ENCODE measurements at regions not wholly inside any gene's neighbourhood (a gene's known extent, or its start where the extent isn't known, plus 50 kb on each side); places are given as distances from the start of the nearest gene placed in this dataset.
"Not testable (repeated sequence)": the region's sequence is repeated elsewhere in the genome, so short reads cannot be mapped to it uniquely, and the experiment has no call there.

GRCh38 chr13:78867655-78868054, 208.7 kb upstream of the OBI1 start:
- DNase-seq (ENCODE audit: low spot score): no peak

GRCh38 chr13:78866076-78866475, 207.1 kb upstream of the OBI1 start:
- DNase-seq (ENCODE audit: low spot score): not testable (repeated sequence)

GRCh38 chr13:78862446-78862845, 203.5 kb upstream of the OBI1 start:
- no peak for DNase-seq (ENCODE audit: low spot score)

GRCh38 chr13:78852709-78853108, 193.8 kb upstream of the OBI1 start:
- no peak for DNase-seq (ENCODE audit: low spot score)

- DNase-seq (ENCODE audit: low spot score): no peak
These were observed 186.9 kb upstream of the OBI1 start for GRCh38 chr13:78845656-78846365.

GRCh38 chr13:78844106-78844505, 185.2 kb upstream of the OBI1 start:
- DNase-seq (ENCODE audit: low spot score): no peak

GRCh38 chr13:78841358-78841963, 182.5 kb upstream of the OBI1 start:
- DNase-seq (ENCODE audit: low spot score): no peak

GRCh38 chr13:78836238-78836784, 177.4 kb upstream of the OBI1 start:
- DNase-seq (ENCODE audit: low spot score): no peak

GRCh38 chr13:78832461-78832860, 173.5 kb upstream of the OBI1 start:
- no peak for DNase-seq (ENCODE audit: low spot score)

GRCh38 chr13:78830508-78830907, 171.6 kb upstream of the OBI1 start:
- DNase-seq (ENCODE audit: low spot score): no peak

GRCh38 chr13:78829821-78830220, 170.9 kb upstream of the OBI1 start:
- DNase-seq (ENCODE audit: low spot score): no peak

GRCh38 chr13:78827471-78827870, 168.5 kb upstream of the OBI1 start:
- DNase-seq (ENCODE audit: low spot score): no peak

- DNase-seq (ENCODE audit: low spot score): no peak
These were observed 168.0 kb upstream of the OBI1 start for GRCh38 chr13:78826936-78827335.

- no peak for DNase-seq (ENCODE audit: low spot score)
These were observed 167.4 kb upstream of the OBI1 start for GRCh38 chr13:78826312-78826711.

- no peak for DNase-seq (ENCODE audit: low spot score)
These were observed 161.6 kb upstream of the OBI1 start for GRCh38 chr13:78820541-78820940.

- no peak for DNase-seq (ENCODE audit: low spot score)
These were observed 157.6 kb upstream of the OBI1 start for GRCh38 chr13:78816592-78816991.

- DNase-seq (ENCODE audit: low spot score): no peak
These were observed 157.2 kb upstream of the OBI1 start for GRCh38 chr13:78816154-78816553.

- no peak for DNase-seq (ENCODE audit: low spot score)
These were observed 147.5 kb upstream of the OBI1 start for GRCh38 chr13:78806457-78806856.

- no peak for DNase-seq (ENCODE audit: low spot score)
These were observed 144.0 kb upstream of the OBI1 start for GRCh38 chr13:78802912-78803311.

GRCh38 chr13:78787190-78787589, 128.2 kb upstream of the OBI1 start:
- no peak for DNase-seq (ENCODE audit: low spot score)

GRCh38 chr13:78786459-78786858, 127.5 kb upstream of the OBI1 start:
- no peak for DNase-seq (ENCODE audit: low spot score)

GRCh38 chr13:78785764-78786163, 126.8 kb upstream of the OBI1 start:
- no peak for DNase-seq (ENCODE audit: low spot score)

GRCh38 chr13:78784014-78784750, 125.2 kb upstream of the OBI1 start:
- DNase-seq (ENCODE audit: low spot score): no peak
